ENCODE measurements at regions not wholly inside any gene's neighbourhood (a gene's known extent, or its start where the extent isn't known, plus 50 kb on each side); places are given as distances from the start of the nearest gene placed in this dataset.

- H4K20me1 ChIP-seq (replicated peaks in 1 of 2; ENCODE audit: control insufficient read depth in 1 of 2, insufficient read depth in 2 of 2, low read length in 2 of 2), result no peaks in the 10 kb centered on the region
- no peak overlapping the region for H3K23ac ChIP-seq (ENCODE audit: insufficient read length)
- no peak overlapping the region for H4K5ac ChIP-seq (ENCODE audit: insufficient read length, low read depth, low read length)
- H3K4ac ChIP-seq (replicated peaks; ENCODE audit: insufficient read length, low read depth, low read length), result no peak overlapping the region
- ChIA-PET POLR2A (ENCODE audit: partially characterized antibody) (no interaction called here), CTCF (ENCODE audit: partially characterized antibody) (interaction anchor here (0.6 to 1.7 kb wide), 10 partner anchors 8 to 192 kb away, joined by 3 to 8 read pairs (median 4); no protein-coding TSS in a partner anchor)
- H2BK12ac ChIP-seq (ENCODE audit: low read depth, low read length), result no peak overlapping the region
- no peak overlapping the region for H3K18ac ChIP-seq (ENCODE audit: extremely low read depth, low read length)
- H3K23me2 ChIP-seq (ENCODE audit: low read depth, low read length), result no peaks in the 10 kb centered on the region
- FAIRE-seq, result no peak
- H2BK120ac ChIP-seq (replicated peaks; ENCODE audit: low read depth, low read length), result no peak overlapping the region
- H3K79me2 ChIP-seq (ENCODE audit: control insufficient read depth in 1 of 2, insufficient read depth in 2 of 2, low read length in 2 of 2), result no peaks in the 10 kb centered on the region
- H4K8ac ChIP-seq (ENCODE audit: extremely low read depth, insufficient read depth, low read length), result no peak overlapping the region
- no peaks in the 10 kb centered on the region for H3K36me3 ChIP-seq (ENCODE audit: control insufficient read depth in 2 of 4, insufficient read depth in 4 of 4, low read length in 3 of 4)
- no peak overlapping the region for H2BK5ac ChIP-seq (ENCODE audit: low read depth, low read length)
- 55% methylated on average over 1 of the region's 1 CpG; no CpG with 5 or more reads in 1 of the 2 experiments for WGBS, 2 experiments (ENCODE audit: extremely low coverage in 1 of 2, insufficient coverage in 1 of 2, insufficient read length in 1 of 2, insufficient replicate concordance in 2 of 2, low coverage in 1 of 2, low lambda C conversion rate in 2 of 2, missing lambda C conversion rate in 1 of 2)
- H3K9me3 ChIP-seq (ENCODE audit: insufficient read depth in 2 of 2, low read depth in 1 of 2, low read length in 1 of 2), result no peaks in the 10 kb centered on the region
- H3K27ac ChIP-seq (ENCODE audit: low read depth, low read length), result no peak overlapping the region
- H2AK5ac ChIP-seq (ENCODE audit: low read depth, low read length), result no peak overlapping the region
- no peak overlapping the region for H4K91ac ChIP-seq (replicated peaks; ENCODE audit: insufficient read length, low read length)
- H3K14ac ChIP-seq (ENCODE audit: insufficient read length), result no peak overlapping the region
- no peak overlapping the region for H3K4me2 ChIP-seq (ENCODE audit: insufficient read depth in 1 of 2, low read depth in 2 of 2, low read length in 2 of 2)
- H2BK20ac ChIP-seq (ENCODE audit: low read length), result no peak overlapping the region
- peak; percentile 54 to 72 (median 71) for TF ChIP-seq CTCF (IDR thresholded peaks at IDR 0.05; ENCODE audit: control extremely low read depth in 1 of 3, insufficient read depth in 1 of 3, low read depth in 1 of 3, low read length in 3 of 3)
- no peak for TF ChIP-seq RNF2 (IDR thresholded peaks at IDR 0.05; ENCODE audit: borderline replicate concordance, low read depth, low read length, missing control alignments, poor library complexity, severe bottlenecking)
- peak; percentile 50 to 65 for TF ChIP-seq RAD21 (IDR thresholded peaks at IDR 0.05 in 1 of 2, conservative IDR thresholded peaks at IDR 0.05 in 1 of 2; ENCODE audit: low read depth in 2 of 2, low read length in 2 of 2)
- peak in 1 of 2 experiments; percentile 61 for DNase-seq (ENCODE audit: low read depth in 1 of 2, low spot score in 2 of 2)
- H3K9ac ChIP-seq (replicated peaks in 1 of 4; ENCODE audit: extremely low read depth in 1 of 4, low read depth in 3 of 4, low read length in 3 of 4), result no peak overlapping the region
- H2BK15ac ChIP-seq (ENCODE audit: low read length), result no peak overlapping the region
- no peaks in the 10 kb centered on the region for H3K27me3 ChIP-seq (replicated peaks in 1 of 4; ENCODE audit: control insufficient read depth in 3 of 4, extremely low read depth in 1 of 4, insufficient read depth in 3 of 4, low read length in 3 of 4)
- no peak overlapping the region for H3K56ac ChIP-seq (replicated peaks; ENCODE audit: insufficient read length, low read depth, low read length)
- H3K4me1 ChIP-seq (replicated peaks in 1 of 4; ENCODE audit: control insufficient read depth in 3 of 4, insufficient read depth in 4 of 4, low read length in 3 of 4), result no peaks in the 10 kb centered on the region
- H3K79me1 ChIP-seq (ENCODE audit: low read depth, low read length), result no peaks in the 10 kb centered on the region
- H2AFZ ChIP-seq (ENCODE audit: low read length), result no peak overlapping the region
- H3K4me3 ChIP-seq (ENCODE audit: extremely low read depth in 1 of 4, insufficient read depth in 2 of 4, low read depth in 3 of 4, low read length in 4 of 4), result no peak overlapping the region
These were observed 1623.4 kb upstream of the PRR20A start for GRCh38 chr13:55517312-55517711.

All from H1 (cell line).